ENCODE measurements at regions not wholly inside any gene's neighbourhood (a gene's known extent, or its start where the extent isn't known, plus 50 kb on each side); places are given as distances from the start of the nearest gene placed in this dataset.

DNA sequence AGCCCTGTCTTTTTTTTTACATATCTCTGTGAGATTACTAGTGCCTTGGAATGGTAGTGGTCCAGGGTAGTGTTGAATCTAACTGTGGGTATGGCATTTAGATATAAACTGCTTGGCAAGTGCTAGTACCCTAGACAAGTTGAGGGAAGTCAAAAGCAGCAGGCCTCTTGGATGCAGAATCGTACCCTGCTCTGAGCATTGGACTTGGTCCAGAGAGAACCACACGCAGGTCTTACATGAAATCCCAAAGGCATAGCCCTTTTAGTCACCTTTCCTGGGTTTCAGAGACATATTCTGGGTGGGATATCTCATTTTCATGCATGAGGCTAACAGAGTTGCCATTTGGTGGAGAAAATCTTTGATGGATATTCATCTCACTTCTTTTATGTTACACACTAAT is 641.4 kb downstream of the PDCD6IP start:
- 83 to 85% methylated on average over 2 of the region's 2 CpGs for WGBS, 2 donors
- Histone ChIP-seq H3K4me3 (no peak overlapping the region), H3K9me3 (no peaks in the 10 kb centered on the region), H3K4me1 (no peaks in the 10 kb centered on the region), H3K36me3 (no peaks in the 10 kb centered on the region), H3K27ac (no peak overlapping the region), H3K27me3 (no peaks in the 10 kb centered on the region)
- intact Hi-C loops (cut with DNase I) = no loop called here
- TF ChIP-seq POLR2AphosphoS5 (IDR thresholded peaks at IDR 0.05) = no peak
- DNase-seq = no peak

DNA sequence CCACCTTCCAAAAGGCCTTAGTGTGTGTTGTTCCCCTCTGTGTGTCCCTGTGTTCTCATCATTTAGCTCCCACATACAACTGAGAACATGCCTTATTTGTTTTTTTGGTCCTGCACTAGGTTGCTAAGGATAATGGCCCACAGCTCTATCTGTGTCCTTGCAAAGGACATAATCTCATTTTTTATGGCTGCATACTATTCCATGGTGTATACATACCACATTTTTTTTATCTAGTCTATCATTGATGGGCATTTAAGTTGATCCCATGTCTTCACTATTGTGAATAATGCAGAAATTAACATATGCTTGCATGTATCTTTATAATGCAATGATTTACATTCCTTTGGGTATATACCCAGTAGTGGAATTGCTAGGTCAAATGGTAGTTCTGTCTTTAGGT is 645.7 kb downstream of the PDCD6IP start:
- Histone ChIP-seq H3K4me1 (no peaks in the 10 kb centered on the region), H3K36me3 (no peaks in the 10 kb centered on the region), H3K4me3 (no peak overlapping the region), H3K27me3 (no peaks in the 10 kb centered on the region), H3K27ac (no peak overlapping the region), H3K9me3 (peaks cover 0 to under 1% (median 0%) of the 10 kb centered on the region in 4 donors)
- TF ChIP-seq POLR2AphosphoS5 (IDR thresholded peaks at IDR 0.05) (no peak), POLR2A (IDR thresholded peaks at IDR 0.05) (no peak), CTCF (IDR thresholded peaks at IDR 0.05) (no peak), EP300 (IDR thresholded peaks at IDR 0.05) (no peak)
- intact Hi-C loops (cut with DNase I) = no loop called here
- no peak for DNase-seq

- no peak overlapping the region for H3K27ac ChIP-seq
- DNase-seq = no peak
- H3K36me3 ChIP-seq = no peaks in the 10 kb centered on the region
- H3K27me3 ChIP-seq = no peaks in the 10 kb centered on the region
- peaks cover 0 to 3% (median 1%) of the 10 kb centered on the region in 4 donors for H3K9me3 ChIP-seq
- TF ChIP-seq EP300 (IDR thresholded peaks at IDR 0.05) = no peak
- no peak for TF ChIP-seq CTCF (IDR thresholded peaks at IDR 0.05)
- no peak for TF ChIP-seq POLR2A (IDR thresholded peaks at IDR 0.05)
- TF ChIP-seq POLR2AphosphoS5 (IDR thresholded peaks at IDR 0.05) = no peak
- H3K4me1 ChIP-seq = no peaks in the 10 kb centered on the region
- 38 to 51% methylated on average over 3 of the region's 3 CpGs for WGBS, 2 donors
- H3K4me3 ChIP-seq = no peak overlapping the region
- intact Hi-C loops (cut with DNase I) = no loop called here
Observed at GRCh38 chr3:34449305-34449704, 650.9 kb downstream of the PDCD6IP start.

DNA sequence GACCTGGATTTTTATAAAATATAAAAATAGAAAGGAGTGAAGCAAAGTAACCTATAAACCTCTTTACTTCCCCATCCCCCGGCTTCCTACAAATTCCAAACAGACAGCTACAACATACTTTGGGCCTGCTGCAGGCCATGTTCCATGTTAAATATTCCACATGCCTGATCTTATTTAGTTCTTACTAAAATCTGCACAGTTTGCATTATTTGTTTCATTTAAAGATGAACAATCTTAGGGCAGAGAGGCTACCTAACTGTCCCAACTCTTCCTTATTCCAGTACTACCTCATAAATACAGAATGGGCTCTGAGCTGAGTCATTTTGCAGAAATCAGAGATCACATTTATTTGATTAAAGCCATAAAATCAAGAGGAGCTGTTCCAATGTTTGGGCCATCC is 665.0 kb downstream of the PDCD6IP start:
- no peak for DNase-seq
- 84 to 90% methylated on average over 1 of the region's 1 CpG for WGBS, 2 donors
- intact Hi-C loops (cut with DNase I) = no loop called here
- Histone ChIP-seq H3K9me3 (peaks cover 0 to 6% (median 0%) of the 10 kb centered on the region in 4 donors), H3K4me3 (no peak overlapping the region), H3K36me3 (no peaks in the 10 kb centered on the region), H3K27me3 (no peaks in the 10 kb centered on the region), H3K27ac (no peak overlapping the region), H3K4me1 (peaks cover 0 to 14% (median 3%) of the 10 kb centered on the region in 4 donors)
- TF ChIP-seq EP300 (IDR thresholded peaks at IDR 0.05) = no peak
- TF ChIP-seq POLR2AphosphoS5 (IDR thresholded peaks at IDR 0.05) = no peak

- no peaks in the 10 kb centered on the region for H3K27me3 ChIP-seq
- WGBS, 2 donors = 84 to 87% methylated on average over 4 of the region's 4 CpGs
Observed at GRCh38 chr3:34464646-34465045, 666.2 kb downstream of the PDCD6IP start.

More at GRCh38 chr3:34464646-34465045, 666.2 kb downstream of the PDCD6IP start:
- Histone ChIP-seq H3K4me3 (no peak overlapping the region), H3K4me1 (peaks cover 0 to 14% (median 3%) of the 10 kb centered on the region in 4 donors), H3K9me3 (peaks cover 0 to 6% (median 0%) of the 10 kb centered on the region in 4 donors), H3K36me3 (no peaks in the 10 kb centered on the region), H3K27ac (no peak overlapping the region)
- no peak for DNase-seq
- no peak for TF ChIP-seq POLR2AphosphoS5 (IDR thresholded peaks at IDR 0.05)
- no peak for TF ChIP-seq CTCF (IDR thresholded peaks at IDR 0.05)
- no peak for TF ChIP-seq POLR2A (IDR thresholded peaks at IDR 0.05)
- TF ChIP-seq EP300 (IDR thresholded peaks at IDR 0.05) = no peak
- intact Hi-C loops (cut with DNase I) = no loop called here

All from sigmoid colon (tissue), 6 donors.